ENCODE measurements at regions not wholly inside any gene's neighbourhood (a gene's known extent, or its start where the extent isn't known, plus 50 kb on each side); places are given as distances from the start of the nearest gene placed in this dataset.
"Not testable (repeated sequence)": the region's sequence is repeated elsewhere in the genome, so short reads cannot be mapped to it uniquely, and the experiment has no call there.

DNA sequence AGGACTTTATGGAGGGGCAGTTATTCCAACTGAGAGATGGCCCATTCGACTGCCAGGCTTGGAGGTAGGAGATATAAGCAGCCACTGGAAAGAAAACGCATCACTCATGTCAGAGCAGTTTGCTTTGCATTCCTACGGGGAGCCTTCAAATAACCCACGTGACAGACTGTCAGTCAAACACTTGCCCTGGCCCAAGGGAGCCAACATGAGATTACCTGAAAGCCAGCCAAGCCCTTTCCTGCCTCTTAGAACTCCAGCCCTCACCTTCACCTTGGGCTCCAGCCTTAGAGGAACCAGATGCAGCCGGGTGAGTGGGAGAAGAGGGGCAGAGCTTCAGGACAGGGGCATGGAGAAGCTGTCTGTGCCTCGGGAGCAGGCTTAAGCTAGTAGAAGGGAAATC is 95.3 kb upstream of the CXCL13 start:
- DNase-seq (ENCODE audit: low read depth) = no peak

- DNase-seq (ENCODE audit: low read depth) = no peak
These were observed 80.1 kb upstream of the CXCL13 start for GRCh38 chr4:77525538-77525937.

DNA sequence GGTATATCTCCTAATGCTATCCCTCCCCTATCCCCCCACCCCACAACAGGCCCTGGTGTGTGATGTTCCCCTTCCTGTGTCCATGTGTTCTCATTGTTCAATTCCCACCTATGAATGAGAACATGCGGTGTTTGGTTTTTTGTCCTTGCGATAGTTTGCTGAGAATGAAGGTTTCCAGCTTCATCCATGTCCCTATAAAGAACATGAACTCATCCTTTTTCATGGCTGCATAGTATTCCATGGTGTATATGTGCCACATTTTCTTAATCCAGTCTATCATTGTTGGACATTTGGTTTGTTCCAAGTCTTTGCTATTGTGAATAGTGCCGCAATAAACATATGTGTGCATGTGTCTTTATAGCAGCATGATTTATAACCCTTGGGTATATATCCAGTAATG is 77.7 kb upstream of the CXCL13 start:
- DNase-seq (ENCODE audit: low read depth) = not testable (repeated sequence)

- peak; percentile 19 for DNase-seq (ENCODE audit: low read depth)
These were observed 67.5 kb upstream of the CXCL13 start for GRCh38 chr4:77538144-77538543.

- peak; percentile 55 for DNase-seq (ENCODE audit: low read depth)
These were observed 67.0 kb upstream of the CXCL13 start for GRCh38 chr4:77538574-77539157.
